B cell (primary cell): ENCODE measurements at regions not wholly inside any gene's neighbourhood (a gene's known extent, or its start where the extent isn't known, plus 50 kb on each side); places are given as distances from the start of the nearest gene placed in this dataset.

ENCODE experiments used
- CTCF ChIP-seq: fragments of 200-600 bp; IDR thresholded peaks from one replicate; pipeline ENCODE4 v1.8.0; 2022; ENCODE audit warnings: antibody characterized with exemption, mild to moderate bottlenecking
- EZH2 ChIP-seq: IDR thresholded peaks from 2 replicates; pipeline ENCODE4 v1.6.1; 2012; ENCODE audit warnings: borderline replicate concordance, low read depth, mild to moderate bottlenecking, moderate library complexity, low read length; ENCODE audit not compliant: insufficient read depth, poor library complexity, severe bottlenecking

- no peak for TF ChIP-seq CTCF
- TF ChIP-seq EZH2, result no peak
Observed at GRCh38 chr5:56306433-56307150, 73.5 kb upstream of the ANKRD55 start.
